DLD1 (cell line): ENCODE measurements at regions not wholly inside any gene's neighbourhood (a gene's known extent, or its start where the extent isn't known, plus 50 kb on each side); places are given as distances from the start of the nearest gene placed in this dataset.

Experiments
- in situ Hi-C: cut with HindIII; loops from 2 replicates; pipeline ENCODE4 v1.10.0; 2017; ENCODE audit warnings: low sequenced_read_pairs

GRCh38 chr20:11867291-11867919 lies 50.3 kb upstream of the BTBD3 start:
- in situ Hi-C loops = no loop called here
